ENCODE measurements at regions not wholly inside any gene's neighbourhood (a gene's known extent, or its start where the extent isn't known, plus 50 kb on each side); places are given as distances from the start of the nearest gene placed in this dataset.

DNA sequence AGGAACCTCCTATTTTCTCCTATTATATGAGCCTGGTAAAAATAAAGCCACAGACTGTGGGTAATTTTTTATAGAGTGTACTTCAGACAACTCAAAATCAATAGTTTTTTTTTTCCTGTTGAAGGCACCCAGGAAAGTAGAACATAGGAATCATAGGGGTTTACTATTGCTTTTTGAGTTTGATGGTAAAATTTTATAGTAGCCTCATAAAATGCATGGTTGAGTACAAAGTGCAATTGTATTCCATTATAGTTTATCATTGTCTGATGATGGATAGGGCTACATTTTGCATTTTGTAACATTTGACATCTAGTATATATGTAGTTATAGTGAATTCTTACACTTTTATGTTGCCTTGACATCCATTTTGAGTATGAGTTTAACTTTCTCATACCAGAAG is 455.0 kb downstream of the STIM2 start:
- TF ChIP-seq EZH2 (IDR thresholded peaks at IDR 0.05) (no peak), POLR2AphosphoS5 (IDR thresholded peaks at IDR 0.05; ENCODE audit: borderline replicate concordance, low read depth, low read length) (no peak), FOXP2 (optimal IDR thresholded peaks at IDR 0.05; ENCODE audit: control extremely low read depth, extremely low read length, insufficient read depth) (no peak)
